ENCODE measurements at regions not wholly inside any gene's neighbourhood (a gene's known extent, or its start where the extent isn't known, plus 50 kb on each side); places are given as distances from the start of the nearest gene placed in this dataset.

DNA sequence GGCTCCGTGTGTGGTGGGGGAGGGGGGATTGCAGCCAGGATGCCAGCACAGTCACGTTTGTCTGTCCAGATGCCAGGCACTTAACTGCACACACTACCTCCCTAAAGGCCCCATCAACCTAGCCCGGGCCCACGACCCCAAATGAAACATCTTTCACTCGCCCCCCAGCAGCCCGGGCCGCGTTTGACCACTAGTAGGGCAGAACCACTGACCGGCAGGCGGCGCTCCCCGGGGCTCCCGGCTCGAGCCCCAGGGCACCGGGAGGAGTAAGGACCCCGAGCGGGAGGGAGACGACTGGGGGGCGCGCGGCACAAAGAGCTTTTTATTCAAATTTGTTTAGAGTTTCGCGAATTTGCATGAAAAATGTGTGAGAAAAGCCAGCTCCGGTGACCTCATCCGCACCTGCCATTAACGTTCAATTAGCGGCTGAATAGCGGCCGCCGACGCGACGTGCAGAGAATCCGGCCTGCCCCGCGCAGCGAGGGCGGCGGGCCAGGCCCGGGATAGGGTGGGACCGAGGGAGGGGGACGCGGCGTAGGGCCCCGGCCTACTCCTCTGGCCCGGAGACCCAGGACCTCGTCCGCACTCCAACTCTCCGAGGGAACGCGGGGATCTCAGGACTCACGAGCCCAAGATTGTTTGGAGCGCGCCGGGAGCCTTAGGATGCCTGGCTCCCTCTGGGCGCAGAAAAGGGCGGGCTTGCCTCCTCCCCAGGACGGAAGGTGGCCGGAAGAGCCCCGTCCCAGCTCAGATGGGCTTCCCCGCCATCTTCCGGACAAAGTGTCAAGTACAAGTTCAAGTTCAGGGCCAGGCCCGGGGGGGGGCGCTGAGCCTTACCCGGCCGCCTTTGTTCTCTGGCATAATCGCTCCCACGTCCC, 64.9 kb upstream of the POLG start:
- TF ChIP-seq ZXDB (tag by site-specific recombination; IDR thresholded peaks at IDR 0.05) (peak; percentile 70), ZNF610 (tag by site-specific recombination; IDR thresholded peaks at IDR 0.05; ENCODE audit: borderline replicate concordance) (no peak), ZNF626 (tag by site-specific recombination; IDR thresholded peaks at IDR 0.05) (no peak), TCF7L2 (IDR thresholded peaks at IDR 0.05; ENCODE audit: borderline replicate concordance, low read depth, low read length) (no peak), REST (tag by site-specific recombination; IDR thresholded peaks at IDR 0.05) (no peak), ZSCAN23 (tag by site-specific recombination; IDR thresholded peaks at IDR 0.05) (no peak)
- TF ChIP-seq, protein P1, sequence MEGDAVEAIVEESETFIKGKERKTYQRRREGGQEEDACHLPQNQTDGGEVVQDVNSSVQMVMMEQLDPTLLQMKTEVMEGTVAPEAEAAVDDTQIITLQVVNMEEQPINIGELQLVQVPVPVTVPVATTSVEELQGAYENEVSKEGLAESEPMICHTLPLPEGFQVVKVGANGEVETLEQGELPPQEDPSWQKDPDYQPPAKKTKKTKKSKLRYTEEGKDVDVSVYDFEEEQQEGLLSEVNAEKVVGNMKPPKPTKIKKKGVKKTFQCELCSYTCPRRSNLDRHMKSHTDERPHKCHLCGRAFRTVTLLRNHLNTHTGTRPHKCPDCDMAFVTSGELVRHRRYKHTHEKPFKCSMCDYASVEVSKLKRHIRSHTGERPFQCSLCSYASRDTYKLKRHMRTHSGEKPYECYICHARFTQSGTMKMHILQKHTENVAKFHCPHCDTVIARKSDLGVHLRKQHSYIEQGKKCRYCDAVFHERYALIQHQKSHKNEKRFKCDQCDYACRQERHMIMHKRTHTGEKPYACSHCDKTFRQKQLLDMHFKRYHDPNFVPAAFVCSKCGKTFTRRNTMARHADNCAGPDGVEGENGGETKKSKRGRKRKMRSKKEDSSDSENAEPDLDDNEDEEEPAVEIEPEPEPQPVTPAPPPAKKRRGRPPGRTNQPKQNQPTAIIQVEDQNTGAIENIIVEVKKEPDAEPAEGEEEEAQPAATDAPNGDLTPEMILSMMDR (tag by site-specific recombination; IDR thresholded peaks at IDR 0.05) = peak; percentile 85
- TF ChIP-seq, protein P2, sequence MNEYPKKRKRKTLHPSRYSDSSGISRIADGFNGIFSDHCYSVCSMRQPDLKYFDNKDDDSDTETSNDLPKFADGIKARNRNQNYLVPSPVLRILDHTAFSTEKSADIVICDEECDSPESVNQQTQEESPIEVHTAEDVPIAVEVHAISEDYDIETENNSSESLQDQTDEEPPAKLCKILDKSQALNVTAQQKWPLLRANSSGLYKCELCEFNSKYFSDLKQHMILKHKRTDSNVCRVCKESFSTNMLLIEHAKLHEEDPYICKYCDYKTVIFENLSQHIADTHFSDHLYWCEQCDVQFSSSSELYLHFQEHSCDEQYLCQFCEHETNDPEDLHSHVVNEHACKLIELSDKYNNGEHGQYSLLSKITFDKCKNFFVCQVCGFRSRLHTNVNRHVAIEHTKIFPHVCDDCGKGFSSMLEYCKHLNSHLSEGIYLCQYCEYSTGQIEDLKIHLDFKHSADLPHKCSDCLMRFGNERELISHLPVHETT (tag by site-specific recombination; IDR thresholded peaks at IDR 0.05) = no peak
